ENCODE measurements at regions not wholly inside any gene's neighbourhood (a gene's known extent, or its start where the extent isn't known, plus 50 kb on each side); places are given as distances from the start of the nearest gene placed in this dataset.

- H2BK120ac ChIP-seq (ENCODE audit: low read depth, low read length, poor library complexity, severe bottlenecking), result no peak overlapping the region
- H2AK5ac ChIP-seq (ENCODE audit: insufficient read length, low read length), result no peak overlapping the region
- no peak overlapping the region for H3K4ac ChIP-seq (ENCODE audit: low read depth, low read length)
- H3K18ac ChIP-seq (ENCODE audit: insufficient read length, low read depth, low read length), result no peak overlapping the region
- no peaks in the 10 kb centered on the region for H3K27me3 ChIP-seq (ENCODE audit: insufficient read depth, low read length)
- no peak overlapping the region for H2BK15ac ChIP-seq (ENCODE audit: low read depth, low read length)
- H2BK5ac ChIP-seq (ENCODE audit: insufficient read length, low read length), result no peak overlapping the region
- no peak overlapping the region for H3T11ph ChIP-seq (ENCODE audit: low read length)
- Mint-ChIP-seq H3K27ac (no peak overlapping the region), H3K9me3 (peaks cover 0 to 3% of the 10 kb centered on the region in 2 experiments; a peak in 2 of 5 replicates), H3K27me3 (ENCODE audit: low read depth) (no peaks in the 10 kb centered on the region), H3K4me3 (no peak overlapping the region), H3K36me3 (ENCODE audit: insufficient read depth in 1 of 3, low read depth in 3 of 3) (no peaks in the 10 kb centered on the region), H3K4me1 (no peaks in the 10 kb centered on the region)
- no peak for TF ChIP-seq CTCF (conservative IDR thresholded peaks at IDR 0.05)
- H3K14ac ChIP-seq (ENCODE audit: insufficient read depth, low read length), result no peak overlapping the region
- H3K79me1 ChIP-seq (ENCODE audit: insufficient read depth, low read depth, low read length, poor library complexity, severe bottlenecking), result no peaks in the 10 kb centered on the region
- no peaks in the 10 kb centered on the region for H3K9me3 ChIP-seq (ENCODE audit: control insufficient read depth, low read depth, low read length)
- no peak overlapping the region for H2AFZ ChIP-seq (ENCODE audit: low read length)
- H3K27ac ChIP-seq (ENCODE audit: insufficient read length, low read depth, low read length), result no peak overlapping the region
- H4K20me1 ChIP-seq (ENCODE audit: control insufficient read depth, insufficient read depth, insufficient read length), result no peaks in the 10 kb centered on the region
- no peak for DNase-seq
- no peaks in the 10 kb centered on the region for H3K23me2 ChIP-seq (ENCODE audit: insufficient read length, low read depth, low read length, poor library complexity, severe bottlenecking)
- H3K79me2 ChIP-seq (ENCODE audit: insufficient read depth, low read length), result no peaks in the 10 kb centered on the region
- H3K56ac ChIP-seq (ENCODE audit: insufficient read length, low read depth, low read length), result no peak overlapping the region
- no peak overlapping the region for H2BK12ac ChIP-seq (ENCODE audit: insufficient read length, low read depth, low read length)
- H3K4me1 ChIP-seq (ENCODE audit: insufficient read depth, low read length), result no peaks in the 10 kb centered on the region
- H4K91ac ChIP-seq (ENCODE audit: insufficient read length, low read depth, low read length), result no peak overlapping the region
- no peak overlapping the region for H3K4me2 ChIP-seq (ENCODE audit: insufficient read depth, insufficient read length, low read length)
- no peak overlapping the region for H3K23ac ChIP-seq (ENCODE audit: insufficient read length, low read depth, low read length)
- H4K5ac ChIP-seq (ENCODE audit: insufficient read length, low read depth, low read length), result no peak overlapping the region
- H4K8ac ChIP-seq (replicated peaks; ENCODE audit: insufficient read length, low read depth, low read length), result no peak overlapping the region
- H3K9ac ChIP-seq (ENCODE audit: extremely low read depth, insufficient read length, low read length), result no peak overlapping the region
- H2BK20ac ChIP-seq (ENCODE audit: low read depth, low read length, poor library complexity, severe bottlenecking), result no peak overlapping the region
Observed at GRCh38 chr3:63746211-63746610, 72.9 kb upstream of the C3orf49 start.
